AG04449 (cell line): ENCODE measurements at regions not wholly inside any gene's neighbourhood (a gene's known extent, or its start where the extent isn't known, plus 50 kb on each side); places are given as distances from the start of the nearest gene placed in this dataset.

ENCODE experiments used
- CTCF ChIA-PET: fragments of 350-600 bp; formaldehyde crosslinking; extraction: SDS; loops from one replicate; lab custom pipeline; 2021; ENCODE audit warnings: antibody characterized with exemption; lab: Yijun Ruan, JAX
- POLR2A ChIA-PET: fragments of 400-600, 350-600 bp; formaldehyde crosslinking; extraction: SDS; loops from one replicate; lab custom pipeline; 2020; ENCODE audit warnings: antibody characterized with exemption, inconsistent platforms; lab: Yijun Ruan, JAX
- DNase-seq: peaks from one replicate; pipeline ENCODE4 v3.0.0-alpha.2; 2010; ENCODE audit warnings: low read depth, low spot score
- H3K4me3 ChIP-seq: 2 replicates; pipeline ENCODE4 v1.5.1; 2011; ENCODE audit warnings: low read depth, mild to moderate bottlenecking, control low read depth, low read length
- CTCF ChIP-seq: IDR thresholded peaks from one replicate; pipeline ENCODE4 v1.5.1; 2011; ENCODE audit warnings: mild to moderate bottlenecking, moderate library complexity, low read length, control low read depth, inconsistent platforms; ENCODE audit not compliant: insufficient read depth; ENCODE audit errors: missing control alignments

GRCh38 chr4:180625653-180626052 lies 1617.5 kb upstream of the TENM3 start:
- ChIA-PET CTCF (no interaction called here), POLR2A (no interaction called here)
- no peak overlapping the region for H3K4me3 ChIP-seq
- no peak for TF ChIP-seq CTCF
- no peak for DNase-seq

GRCh38 chr4:180630012-180630665 lies 1613.1 kb upstream of the TENM3 start:
- no peak for TF ChIP-seq CTCF
- DNase-seq = no peak
- CTCF ChIA-PET = no interaction called here
- POLR2A ChIA-PET = no interaction called here
- H3K4me3 ChIP-seq = no peak overlapping the region

GRCh38 chr4:180634306-180634705 lies 1608.9 kb upstream of the TENM3 start:
- ChIA-PET POLR2A (no interaction called here), CTCF (no interaction called here)
- no peak overlapping the region for H3K4me3 ChIP-seq
- no peak for DNase-seq
- TF ChIP-seq CTCF = no peak

- H3K4me3 ChIP-seq = no peak overlapping the region
- TF ChIP-seq CTCF = no peak
- no peak for DNase-seq
- CTCF ChIA-PET = no interaction called here
- POLR2A ChIA-PET = no interaction called here
These were observed 1607.9 kb upstream of the TENM3 start for GRCh38 chr4:180635281-180635680.

GRCh38 chr4:180636696-180637404 lies 1606.4 kb upstream of the TENM3 start:
- CTCF ChIA-PET = no interaction called here
- no peak overlapping the region for H3K4me3 ChIP-seq
- POLR2A ChIA-PET = no interaction called here
- no peak for TF ChIP-seq CTCF
- DNase-seq = no peak

GRCh38 chr4:180637616-180638015 lies 1605.6 kb upstream of the TENM3 start:
- H3K4me3 ChIP-seq = no peak overlapping the region
- no peak for TF ChIP-seq CTCF
- CTCF ChIA-PET = no interaction called here
- POLR2A ChIA-PET = no interaction called here
- no peak for DNase-seq
